Liver (tissue), 3 donors: ENCODE measurements at regions not wholly inside any gene's neighbourhood (a gene's known extent, or its start where the extent isn't known, plus 50 kb on each side); places are given as distances from the start of the nearest gene placed in this dataset.

Source experiments
- CTCF ChIP-seq: fragments of 150-350 bp; IDR thresholded peaks from 2 replicates; pipeline ENCODE4 v1.5.1; 2017; ENCODE audit warnings: improper control_type of control experiment, low read depth, low read length; ENCODE audit not compliant: missing input control
- MAX ChIP-seq: IDR thresholded peaks from 2 replicates; pipeline ENCODE4 v1.6.1; 2016; ENCODE audit warnings: antibody characterized with exemption
- TF ChIP-seq, protein P1 (sequence below): IDR thresholded peaks from 2 replicates; pipeline ENCODE4 v1.6.1; 2016; ENCODE audit warnings: antibody characterized with exemption
- donor health status: healthy.
- donor health status: healthy.

DNA sequence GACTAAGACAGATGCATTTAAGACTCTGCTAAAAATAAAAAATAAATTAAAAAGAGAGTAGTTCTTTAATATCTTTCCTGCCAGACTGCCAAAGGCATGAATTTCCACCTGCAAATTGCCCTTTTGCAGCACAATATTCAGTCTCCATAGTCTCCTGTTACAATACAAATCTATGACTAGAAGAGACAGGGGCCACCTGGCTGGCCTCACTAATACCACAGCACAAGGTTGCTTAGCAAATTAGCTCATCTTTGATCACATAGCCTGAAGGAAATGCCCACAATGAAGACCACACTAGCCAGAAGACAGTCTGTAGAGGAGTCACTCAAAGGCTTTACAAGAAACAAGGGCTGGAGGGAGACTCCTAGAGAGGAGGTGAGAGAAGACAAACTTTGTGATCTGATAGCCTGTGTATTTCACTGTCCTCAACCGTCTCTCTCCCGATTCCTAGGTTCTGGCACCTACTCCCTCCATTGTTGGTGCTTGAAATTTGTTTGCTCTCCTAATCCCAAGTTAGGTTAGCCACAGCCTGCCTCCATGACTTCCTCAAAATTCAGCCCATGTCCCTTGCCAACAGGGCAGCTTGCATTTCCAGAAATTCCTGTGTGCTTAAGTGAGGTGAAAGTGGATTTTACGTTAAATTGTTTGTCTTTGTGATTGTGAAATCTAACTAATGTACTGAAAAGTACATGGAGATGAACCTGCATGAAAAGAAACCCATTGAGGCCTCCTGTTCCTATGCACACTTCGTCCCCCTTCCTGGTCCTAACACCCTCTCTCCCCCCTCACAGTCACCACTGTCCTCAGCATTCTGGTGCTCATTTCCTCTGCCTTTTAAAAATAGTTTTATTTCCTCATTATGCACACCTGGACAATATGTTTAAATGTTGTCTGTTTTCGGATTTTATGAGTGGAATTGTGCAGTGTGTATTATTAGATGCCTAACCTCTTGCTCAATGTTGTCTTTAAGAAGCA lies 88.7 kb upstream of the PLXNC1 start:
- TF ChIP-seq CTCF (no peak), MAX (no peak)
- TF ChIP-seq, protein P1, sequence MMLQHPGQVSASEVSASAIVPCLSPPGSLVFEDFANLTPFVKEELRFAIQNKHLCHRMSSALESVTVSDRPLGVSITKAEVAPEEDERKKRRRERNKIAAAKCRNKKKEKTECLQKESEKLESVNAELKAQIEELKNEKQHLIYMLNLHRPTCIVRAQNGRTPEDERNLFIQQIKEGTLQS: no peak
